ENCODE measurements at regions not wholly inside any gene's neighbourhood (a gene's known extent, or its start where the extent isn't known, plus 50 kb on each side); places are given as distances from the start of the nearest gene placed in this dataset.

DNA sequence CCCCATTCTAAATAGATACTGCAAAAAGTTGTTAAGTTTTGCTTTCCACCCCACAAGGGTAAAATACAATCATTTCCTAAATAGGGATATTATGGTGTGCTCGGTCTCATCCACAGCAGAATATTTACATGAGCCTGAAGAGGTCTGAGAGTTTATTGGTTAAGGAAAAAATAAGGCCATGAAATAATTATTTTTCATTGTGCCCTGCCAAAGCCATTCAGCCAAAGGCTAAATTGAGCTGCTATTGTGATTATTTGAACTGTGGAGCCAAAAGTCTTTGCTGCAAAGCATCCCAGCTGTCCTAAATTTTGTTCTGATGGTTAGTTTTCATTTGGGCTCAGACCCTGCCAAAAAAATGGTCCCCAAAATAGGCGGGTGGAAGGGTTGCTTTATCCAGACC, 298.7 kb upstream of the ESRRG start:
- TF ChIP-seq TCF4 (CRISPR knock-in tag; IDR thresholded peaks at IDR 0.05; ENCODE audit: borderline replicate concordance) (no peak), ZC3H10 (CRISPR knock-in tag; IDR thresholded peaks at IDR 0.05) (no peak), ESRRG (CRISPR knock-in tag; IDR thresholded peaks at IDR 0.05) (no peak), ZFP3 (CRISPR knock-in tag; IDR thresholded peaks at IDR 0.05) (no peak), BACH2 (CRISPR knock-in tag; IDR thresholded peaks at IDR 0.05; ENCODE audit: borderline replicate concordance) (no peak), TOX (CRISPR knock-in tag; IDR thresholded peaks at IDR 0.05; ENCODE audit: borderline replicate concordance) (no peak), OSR1 (CRISPR knock-in tag; IDR thresholded peaks at IDR 0.05) (no peak), SNAI2 (CRISPR knock-in tag; IDR thresholded peaks at IDR 0.05) (no peak), ZNF8 (CRISPR knock-in tag; IDR thresholded peaks at IDR 0.05) (no peak), ZFP30 (CRISPR knock-in tag; IDR thresholded peaks at IDR 0.05) (no peak), ZNF565 (CRISPR knock-in tag; conservative IDR thresholded peaks at IDR 0.05; ENCODE audit: low read depth) (no peak)
- TF ChIP-seq, protein P1, sequence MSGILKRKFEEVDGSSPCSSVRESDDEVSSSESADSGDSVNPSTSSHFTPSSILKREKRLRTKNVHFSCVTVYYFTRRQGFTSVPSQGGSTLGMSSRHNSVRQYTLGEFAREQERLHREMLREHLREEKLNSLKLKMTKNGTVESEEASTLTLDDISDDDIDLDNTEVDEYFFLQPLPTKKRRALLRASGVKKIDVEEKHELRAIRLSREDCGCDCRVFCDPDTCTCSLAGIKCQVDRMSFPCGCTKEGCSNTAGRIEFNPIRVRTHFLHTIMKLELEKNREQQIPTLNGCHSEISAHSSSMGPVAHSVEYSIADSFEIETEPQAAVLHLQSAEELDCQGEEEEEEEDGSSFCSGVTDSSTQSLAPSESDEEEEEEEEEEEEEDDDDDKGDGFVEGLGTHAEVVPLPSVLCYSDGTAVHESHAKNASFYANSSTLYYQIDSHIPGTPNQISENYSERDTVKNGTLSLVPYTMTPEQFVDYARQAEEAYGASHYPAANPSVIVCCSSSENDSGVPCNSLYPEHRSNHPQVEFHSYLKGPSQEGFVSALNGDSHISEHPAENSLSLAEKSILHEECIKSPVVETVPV (CRISPR knock-in tag; IDR thresholded peaks at IDR 0.05) = no peak
- TF ChIP-seq, protein P2, sequence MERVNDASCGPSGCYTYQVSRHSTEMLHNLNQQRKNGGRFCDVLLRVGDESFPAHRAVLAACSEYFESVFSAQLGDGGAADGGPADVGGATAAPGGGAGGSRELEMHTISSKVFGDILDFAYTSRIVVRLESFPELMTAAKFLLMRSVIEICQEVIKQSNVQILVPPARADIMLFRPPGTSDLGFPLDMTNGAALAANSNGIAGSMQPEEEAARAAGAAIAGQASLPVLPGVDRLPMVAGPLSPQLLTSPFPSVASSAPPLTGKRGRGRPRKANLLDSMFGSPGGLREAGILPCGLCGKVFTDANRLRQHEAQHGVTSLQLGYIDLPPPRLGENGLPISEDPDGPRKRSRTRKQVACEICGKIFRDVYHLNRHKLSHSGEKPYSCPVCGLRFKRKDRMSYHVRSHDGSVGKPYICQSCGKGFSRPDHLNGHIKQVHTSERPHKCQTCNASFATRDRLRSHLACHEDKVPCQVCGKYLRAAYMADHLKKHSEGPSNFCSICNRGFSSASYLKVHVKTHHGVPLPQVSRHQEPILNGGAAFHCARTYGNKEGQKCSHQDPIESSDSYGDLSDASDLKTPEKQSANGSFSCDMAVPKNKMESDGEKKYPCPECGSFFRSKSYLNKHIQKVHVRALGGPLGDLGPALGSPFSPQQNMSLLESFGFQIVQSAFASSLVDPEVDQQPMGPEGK (CRISPR knock-in tag; IDR thresholded peaks at IDR 0.05; ENCODE audit: borderline replicate concordance) = no peak

Measured in SK-N-SH treated with all-trans-retinoic acid at 6 μM for 48 hours (cell line).